ENCODE measurements at regions not wholly inside any gene's neighbourhood (a gene's known extent, or its start where the extent isn't known, plus 50 kb on each side); places are given as distances from the start of the nearest gene placed in this dataset.
"Not testable (repeated sequence)": the region's sequence is repeated elsewhere in the genome, so short reads cannot be mapped to it uniquely, and the experiment has no call there.

- intact Hi-C loops (cut with DNase I, micrococcal nuclease), result no loop called here
- H3K4me3 Mint-ChIP-seq, result no peak overlapping the region
- ChIA-PET CTCF (no interaction called here), POLR2A (no interaction called here)
- no peaks in the 10 kb centered on the region for H3K27me3 Mint-ChIP-seq
- peaks cover 4% of the 10 kb centered on the region for H3K9me3 Mint-ChIP-seq (ENCODE audit: low read depth)
- H3K4me1 Mint-ChIP-seq, result no peaks in the 10 kb centered on the region
- H3K36me3 Mint-ChIP-seq (ENCODE audit: low read depth), result no peaks in the 10 kb centered on the region
- DNase-seq, result no peak
- H3K27ac Mint-ChIP-seq, result no peak overlapping the region
- ATAC-seq, result no peak
Measured at GRCh38 chr5:51665251-51665593, 282.0 kb downstream of the ISL1 start.

DNA sequence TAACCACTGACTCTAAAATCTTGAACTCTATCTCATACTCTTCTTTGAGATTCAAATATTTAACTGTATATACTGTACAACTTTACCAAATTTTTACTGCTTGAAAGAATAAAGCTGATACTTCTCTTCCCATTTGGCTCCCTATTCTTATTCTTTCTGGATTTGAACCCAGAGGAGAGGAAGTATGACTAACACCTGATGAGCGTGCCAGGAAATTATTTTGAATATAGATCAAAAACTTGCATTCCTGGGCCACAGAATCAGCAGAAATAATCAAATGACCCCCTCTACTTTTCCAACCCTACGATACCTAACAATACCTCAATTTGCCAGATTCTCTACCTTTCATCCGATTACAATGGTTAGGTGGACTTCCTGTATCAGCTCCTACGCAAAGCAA lies 285.8 kb downstream of the ISL1 start:
- no peak for DNase-seq
- ChIA-PET POLR2A (no interaction called here), CTCF (no interaction called here)
- Mint-ChIP-seq H3K9me3 (ENCODE audit: low read depth) (peaks cover 11% of the 10 kb centered on the region), H3K4me3 (no peak overlapping the region), H3K27me3 (no peaks in the 10 kb centered on the region), H3K36me3 (ENCODE audit: low read depth) (no peaks in the 10 kb centered on the region), H3K4me1 (no peaks in the 10 kb centered on the region), H3K27ac (no peak overlapping the region)
- intact Hi-C loops (cut with DNase I, micrococcal nuclease), result no loop called here
- ATAC-seq, result no peak

DNA sequence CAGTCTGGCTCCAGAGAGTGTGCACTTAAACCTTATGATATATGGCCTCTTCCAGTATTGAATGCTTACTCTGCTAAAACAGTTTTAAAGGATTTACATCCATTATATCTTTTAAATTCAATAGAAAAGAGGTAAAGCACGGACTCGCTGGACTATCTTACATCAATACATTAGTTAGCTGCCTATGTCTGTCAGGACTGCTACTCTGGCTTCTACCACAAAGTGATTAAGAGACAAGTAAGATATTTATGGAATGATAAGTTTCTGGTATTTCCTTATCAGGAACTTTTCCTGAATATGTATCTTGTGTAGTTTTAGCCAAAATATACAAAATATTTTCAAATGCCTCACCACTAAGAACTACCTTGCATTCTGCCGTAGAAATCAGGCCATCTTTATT lies 295.1 kb downstream of the ISL1 start:
- H3K27me3 Mint-ChIP-seq, result no peaks in the 10 kb centered on the region
- H3K9me3 Mint-ChIP-seq (ENCODE audit: low read depth), result peaks cover 5% of the 10 kb centered on the region
- CTCF ChIA-PET, result no interaction called here
- no peak overlapping the region for H3K27ac Mint-ChIP-seq
- no peak for DNase-seq
- no peaks in the 10 kb centered on the region for H3K36me3 Mint-ChIP-seq (ENCODE audit: low read depth)
- H3K4me3 Mint-ChIP-seq, result no peak overlapping the region
- POLR2A ChIA-PET, result no interaction called here
- H3K4me1 Mint-ChIP-seq, result no peaks in the 10 kb centered on the region
- intact Hi-C loops (cut with DNase I, micrococcal nuclease), result no loop called here
- ATAC-seq, result no peak

DNA sequence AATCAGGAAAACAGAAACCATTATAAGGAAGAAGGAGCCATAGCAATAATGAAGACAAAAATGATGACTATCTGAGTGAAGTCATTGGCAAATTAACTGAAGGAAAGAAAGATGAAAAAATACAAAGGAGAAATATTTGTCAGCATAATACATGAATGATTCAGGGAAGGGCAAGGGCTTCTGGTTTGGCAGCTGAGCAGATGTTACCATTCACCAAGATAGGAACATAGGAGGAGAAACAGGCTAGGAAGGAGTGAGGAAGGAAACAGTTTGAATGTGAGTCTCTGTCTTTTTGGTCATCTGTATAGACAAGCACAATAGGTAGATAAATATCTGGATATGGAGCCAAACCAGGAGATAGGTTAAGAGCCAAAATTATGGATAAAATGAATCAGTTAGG lies 296.0 kb downstream of the ISL1 start:
- POLR2A ChIA-PET, result no interaction called here
- Mint-ChIP-seq H3K4me3 (no peak overlapping the region), H3K27ac (no peak overlapping the region), H3K27me3 (no peaks in the 10 kb centered on the region), H3K4me1 (no peaks in the 10 kb centered on the region), H3K9me3 (ENCODE audit: low read depth) (peaks cover 4% of the 10 kb centered on the region), H3K36me3 (ENCODE audit: low read depth) (no peaks in the 10 kb centered on the region)
- CTCF ChIA-PET, result no interaction called here
- no peak for DNase-seq
- intact Hi-C loops (cut with DNase I, micrococcal nuclease), result no loop called here
- ATAC-seq, result no peak

DNA sequence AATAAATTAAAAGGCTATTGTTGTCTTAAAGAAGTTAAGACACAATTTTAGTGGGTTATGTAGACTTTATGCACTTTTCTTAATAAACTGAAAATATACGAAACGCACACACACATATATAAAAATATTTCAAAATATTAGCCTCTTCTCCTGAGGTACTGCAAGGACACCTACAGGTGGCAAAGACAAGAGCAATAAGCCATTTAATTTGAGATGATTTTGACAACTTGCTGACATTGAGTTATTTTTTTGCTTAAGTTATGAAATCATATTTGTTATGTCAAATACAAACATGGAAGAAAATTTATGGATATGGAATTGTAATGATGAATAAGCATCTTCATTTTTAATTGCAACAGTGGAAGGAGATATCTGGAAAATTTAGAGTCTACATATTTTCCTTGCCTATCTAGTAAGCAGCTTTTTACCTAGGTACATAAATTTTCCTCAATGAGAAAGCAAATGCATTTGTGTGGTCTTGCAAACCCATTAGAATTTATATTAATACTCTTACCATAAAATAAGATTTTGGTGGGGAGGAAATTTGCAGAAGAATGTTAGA lies 301.6 kb downstream of the ISL1 start:
- ATAC-seq, result no peak
- Mint-ChIP-seq H3K4me1 (no peaks in the 10 kb centered on the region), H3K4me3 (no peak overlapping the region), H3K27me3 (no peaks in the 10 kb centered on the region), H3K36me3 (ENCODE audit: low read depth) (no peaks in the 10 kb centered on the region), H3K27ac (no peak overlapping the region), H3K9me3 (ENCODE audit: low read depth) (peaks cover 8% of the 10 kb centered on the region)
- POLR2A ChIA-PET, result no interaction called here
- CTCF ChIA-PET, result no interaction called here
- intact Hi-C loops (cut with DNase I, micrococcal nuclease), result no loop called here
- DNase-seq, result no peak

GRCh38 chr5:51685419-51685818 lies 302.2 kb downstream of the ISL1 start:
- Mint-ChIP-seq H3K4me1 (no peaks in the 10 kb centered on the region), H3K36me3 (ENCODE audit: low read depth) (no peaks in the 10 kb centered on the region), H3K9me3 (ENCODE audit: low read depth) (peaks cover 8% of the 10 kb centered on the region), H3K27ac (no peak overlapping the region), H3K4me3 (no peak overlapping the region), H3K27me3 (no peaks in the 10 kb centered on the region)
- DNase-seq (no peak), ATAC-seq (no peak)
- intact Hi-C loops (cut with DNase I, micrococcal nuclease), result no loop called here
- ChIA-PET POLR2A (no interaction called here), CTCF (no interaction called here)

GRCh38 chr5:51686622-51687021 lies 303.4 kb downstream of the ISL1 start:
- intact Hi-C loops (cut with DNase I, micrococcal nuclease), result no loop called here
- ATAC-seq, result no peak
- POLR2A ChIA-PET, result no interaction called here
- Mint-ChIP-seq H3K9me3 (ENCODE audit: low read depth) (peaks cover 8% of the 10 kb centered on the region), H3K27me3 (no peaks in the 10 kb centered on the region), H3K27ac (no peak overlapping the region), H3K4me1 (no peaks in the 10 kb centered on the region), H3K4me3 (no peak overlapping the region), H3K36me3 (ENCODE audit: low read depth) (no peaks in the 10 kb centered on the region)
- CTCF ChIA-PET, result no interaction called here
- DNase-seq, result no peak

DNA sequence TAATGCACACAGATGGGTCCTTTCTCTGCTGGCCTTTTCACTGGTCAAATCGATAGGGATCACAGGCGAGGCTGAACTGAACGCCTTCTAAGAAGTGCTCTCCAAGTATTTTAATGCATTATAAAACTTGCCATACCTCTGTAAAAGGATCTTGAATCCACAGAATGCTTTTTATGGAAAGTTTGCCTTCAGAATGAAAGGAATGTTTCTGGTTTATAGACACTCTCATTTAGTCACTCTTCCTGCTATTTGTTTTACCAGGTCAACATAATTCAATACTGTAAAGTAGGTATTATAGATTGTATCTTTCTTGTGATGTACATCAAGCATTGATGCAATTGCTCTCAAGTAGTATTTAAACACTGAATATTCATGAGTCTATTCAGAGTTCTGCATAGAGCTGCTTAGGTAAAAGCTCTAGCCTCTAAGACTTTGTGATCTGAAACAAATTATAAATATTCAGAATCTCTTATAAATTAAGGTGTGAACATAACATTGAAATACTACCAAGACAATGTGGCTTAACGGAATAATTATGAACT lies 308.4 kb downstream of the ISL1 start:
- Mint-ChIP-seq H3K9me3 (ENCODE audit: low read depth) (peaks cover 22% of the 10 kb centered on the region), H3K36me3 (ENCODE audit: low read depth) (no peaks in the 10 kb centered on the region), H3K27me3 (no peaks in the 10 kb centered on the region), H3K4me3 (no peak overlapping the region), H3K4me1 (no peaks in the 10 kb centered on the region), H3K27ac (no peak overlapping the region)
- CTCF ChIA-PET, result no interaction called here
- DNase-seq (no peak), ATAC-seq (no peak)
- POLR2A ChIA-PET, result no interaction called here
- intact Hi-C loops (cut with DNase I, micrococcal nuclease), result no loop called here

DNA sequence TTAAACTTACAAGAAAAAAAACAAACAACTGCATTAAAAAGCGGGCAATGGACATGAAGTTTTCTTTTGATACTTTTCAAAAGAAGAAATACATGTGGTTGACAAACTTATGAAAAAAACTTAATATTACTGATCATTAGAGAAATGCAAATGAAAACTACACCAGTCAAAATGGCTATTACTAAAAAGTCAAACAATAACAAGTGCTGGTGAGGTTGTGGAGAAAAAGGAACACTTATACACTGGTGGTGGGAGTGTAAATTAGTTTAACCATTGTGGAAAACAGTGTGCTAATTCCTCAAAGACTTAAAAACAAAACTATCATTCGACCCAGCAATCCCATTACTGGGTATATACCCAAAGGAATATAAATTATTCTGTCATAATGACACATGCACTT lies 311.6 kb downstream of the ISL1 start:
- CTCF ChIA-PET, result no interaction called here
- H3K36me3 Mint-ChIP-seq (ENCODE audit: low read depth), result no peaks in the 10 kb centered on the region

DNA sequence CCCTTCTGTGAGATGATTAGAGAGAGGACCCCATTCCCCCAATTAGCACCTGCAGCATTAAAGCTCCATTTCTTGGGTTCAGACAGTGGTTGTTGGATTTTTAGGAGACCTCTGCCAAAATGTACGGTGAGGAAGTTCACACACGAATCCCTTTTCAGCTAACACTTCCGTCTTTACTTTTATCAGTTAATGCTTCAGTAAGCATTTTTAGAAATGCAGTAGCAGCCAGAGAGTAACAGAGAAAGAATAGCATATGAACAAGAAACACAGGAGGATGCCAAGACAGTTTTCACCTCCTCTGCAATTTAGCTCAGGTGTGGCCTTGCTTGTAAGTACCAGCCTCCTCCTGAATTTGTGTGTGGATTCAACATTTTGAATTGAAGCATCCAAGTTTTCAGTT lies 312.9 kb downstream of the ISL1 start:
- ChIA-PET POLR2A (no interaction called here), CTCF (no interaction called here)
- no peaks in the 10 kb centered on the region for H3K36me3 Mint-ChIP-seq (ENCODE audit: low read depth)
- ATAC-seq (no peak), DNase-seq (no peak)
- no peak overlapping the region for H3K27ac Mint-ChIP-seq
- H3K27me3 Mint-ChIP-seq, result no peaks in the 10 kb centered on the region
- intact Hi-C loops (cut with DNase I, micrococcal nuclease), result no loop called here
- peaks cover 30% of the 10 kb centered on the region for H3K9me3 Mint-ChIP-seq (ENCODE audit: low read depth)
- no peaks in the 10 kb centered on the region for H3K4me1 Mint-ChIP-seq
- H3K4me3 Mint-ChIP-seq, result no peak overlapping the region

More for the DNA sequence above, 311.6 kb downstream of the ISL1 start:
- H3K4me1 Mint-ChIP-seq, result no peaks in the 10 kb centered on the region
- DNase-seq (no peak), ATAC-seq (no peak)
- H3K4me3 Mint-ChIP-seq, result no peak overlapping the region
- intact Hi-C loops (cut with DNase I, micrococcal nuclease), result no loop called here
- POLR2A ChIA-PET, result no interaction called here
- H3K9me3 Mint-ChIP-seq (ENCODE audit: low read depth), result peaks cover 25% of the 10 kb centered on the region
- no peaks in the 10 kb centered on the region for H3K27me3 Mint-ChIP-seq
- no peak overlapping the region for H3K27ac Mint-ChIP-seq

GRCh38 chr5:51702046-51702445 lies 318.8 kb downstream of the ISL1 start:
- H3K4me3 Mint-ChIP-seq; CTCF ChIA-PET; ATAC-seq; H3K4me1 Mint-ChIP-seq; H3K27ac Mint-ChIP-seq; H3K27me3 Mint-ChIP-seq; intact Hi-C loops (cut with DNase I, micrococcal nuclease); DNase-seq; POLR2A ChIA-PET; H3K36me3 Mint-ChIP-seq (ENCODE audit: low read depth): not testable (repeated sequence)
- peaks cover 16% of the 10 kb centered on the region for H3K9me3 Mint-ChIP-seq (ENCODE audit: low read depth)

- Mint-ChIP-seq H3K27me3 (no peaks in the 10 kb centered on the region), H3K9me3 (ENCODE audit: low read depth) (peaks cover 15% of the 10 kb centered on the region), H3K4me3 (no peak overlapping the region), H3K36me3 (ENCODE audit: low read depth) (no peaks in the 10 kb centered on the region), H3K27ac (no peak overlapping the region), H3K4me1 (no peaks in the 10 kb centered on the region)
- intact Hi-C loops (cut with DNase I, micrococcal nuclease), result no loop called here
- no peak for ATAC-seq
- no peak for DNase-seq
- POLR2A ChIA-PET, result no interaction called here
- CTCF ChIA-PET, result no interaction called here
Measured at GRCh38 chr5:51712201-51712600, 329.0 kb downstream of the ISL1 start.

GRCh38 chr5:51715445-51715844 lies 332.2 kb downstream of the ISL1 start:
- H3K4me3 Mint-ChIP-seq; POLR2A ChIA-PET; H3K27me3 Mint-ChIP-seq; ATAC-seq; intact Hi-C loops (cut with DNase I, micrococcal nuclease); CTCF ChIA-PET; DNase-seq; H3K27ac Mint-ChIP-seq; H3K36me3 Mint-ChIP-seq (ENCODE audit: low read depth); H3K4me1 Mint-ChIP-seq: not testable (repeated sequence)
- H3K9me3 Mint-ChIP-seq (ENCODE audit: low read depth), result peaks cover 14% of the 10 kb centered on the region

All from activated CD4-positive, alpha-beta T cell treated with anti-CD3 and anti-CD28 coated beads for 36 hours (primary cell).